Trophoblast cell (in vitro differentiated cells and primary cell): ENCODE measurements at regions not wholly inside any gene's neighbourhood (a gene's known extent, or its start where the extent isn't known, plus 50 kb on each side); places are given as distances from the start of the nearest gene placed in this dataset.
A peak's percentile ranks its signal among the peaks of the same experiment; 100 is the strongest.

Experiments used
- DNase-seq, 2 donors: peaks; one replicate each; pipeline ENCODE4 v3.0.0-alpha.2; 2016
- H2AFZ ChIP-seq: 2 replicates; pipeline ENCODE4 v1.6.1; 2013; ENCODE audit warnings: low read length, moderate library complexity, mild to moderate bottlenecking; ENCODE audit not compliant: insufficient read depth, poor library complexity
- H2AK5ac ChIP-seq: 2 replicates; pipeline ENCODE4 v1.6.1; 2013; ENCODE audit warnings: mild to moderate bottlenecking, low read length
- H2BK120ac ChIP-seq: 2 replicates; pipeline ENCODE4 v1.6.1; 2013; ENCODE audit warnings: low read length, mild to moderate bottlenecking, moderate library complexity; ENCODE audit not compliant: insufficient read depth, poor library complexity
- H2BK12ac ChIP-seq: 2 replicates; pipeline ENCODE4 v1.6.1; 2013; ENCODE audit warnings: mild to moderate bottlenecking, low read length, moderate library complexity
- H2BK5ac ChIP-seq: 2 replicates; pipeline ENCODE4 v1.6.1; 2013; ENCODE audit warnings: low read length, low read depth, moderate library complexity, mild to moderate bottlenecking; ENCODE audit not compliant: poor library complexity
- H3K14ac ChIP-seq: 2 replicates; pipeline ENCODE4 v1.6.1; 2013; ENCODE audit warnings: mild to moderate bottlenecking, low read length
- H3K18ac ChIP-seq: 2 replicates; pipeline ENCODE4 v1.6.1; 2013; ENCODE audit warnings: mild to moderate bottlenecking, low read length
- H3K23ac ChIP-seq: 2 replicates; pipeline ENCODE4 v1.6.1; 2013; ENCODE audit warnings: low read length
- H3K27ac ChIP-seq: 2 replicates; pipeline ENCODE4 v1.5.1; 2013; ENCODE audit warnings: low read depth, mild to moderate bottlenecking, inconsistent platforms, low read length, moderate library complexity
- H3K27me3 ChIP-seq: 2 replicates; pipeline ENCODE4 v1.6.1; 2013; ENCODE audit warnings: inconsistent platforms, mild to moderate bottlenecking, low read length, moderate library complexity; ENCODE audit not compliant: insufficient read depth
- H3K36me3 ChIP-seq, 2 experiments: 1 replicate in 1 of 2; 2 replicates in 1 of 2; pipeline ENCODE4 v1.6.1; 2013; ENCODE audit warnings: low read length in 2 of 2, mild to moderate bottlenecking in 2 of 2, moderate library complexity in 1 of 2; ENCODE audit not compliant: insufficient read depth in 2 of 2, control insufficient read depth in 1 of 2
- H3K4ac ChIP-seq: 2 replicates; pipeline ENCODE4 v1.6.1; 2013; ENCODE audit warnings: low read depth, mild to moderate bottlenecking, low read length, moderate library complexity
- H3K4me1 ChIP-seq, 2 experiments: 1 replicate in 1 of 2; 2 replicates in 1 of 2; pipeline ENCODE4 v1.6.1; 2013; ENCODE audit warnings: low read length in 2 of 2, mild to moderate bottlenecking in 2 of 2, moderate library complexity in 1 of 2; ENCODE audit not compliant: insufficient read depth in 2 of 2, control insufficient read depth in 1 of 2
- H3K4me2 ChIP-seq: 2 replicates; pipeline ENCODE4 v1.6.1; 2013; ENCODE audit warnings: inconsistent platforms, mild to moderate bottlenecking, low read length, moderate library complexity
- H3K4me3 ChIP-seq: 2 replicates; pipeline ENCODE4 v1.5.1; 2013; ENCODE audit warnings: mild to moderate bottlenecking, low read depth, low read length, inconsistent platforms
- H3K79me1 ChIP-seq: one replicate; pipeline ENCODE4 v1.6.1; 2013; ENCODE audit warnings: low read length
- H3K79me2 ChIP-seq: 2 replicates; pipeline ENCODE4 v1.6.1; 2013; ENCODE audit warnings: low read length, mild to moderate bottlenecking; ENCODE audit not compliant: control insufficient read depth, insufficient read depth, poor library complexity
- H3K9ac ChIP-seq: 2 replicates; pipeline ENCODE4 v1.6.1; 2013; ENCODE audit warnings: mild to moderate bottlenecking, low read length
- H3K9me3 ChIP-seq: 2 replicates; pipeline ENCODE4 v1.6.1; 2013; ENCODE audit warnings: low read depth, mild to moderate bottlenecking, control low read depth, inconsistent platforms, low read length; ENCODE audit not compliant: insufficient read depth
- H4K12ac ChIP-seq: 2 replicates; pipeline ENCODE4 v1.6.1; 2013; ENCODE audit warnings: low read depth, mild to moderate bottlenecking, low read length, moderate library complexity
- H4K8ac ChIP-seq: 2 replicates; pipeline ENCODE4 v1.6.1; 2013; ENCODE audit warnings: low read depth, mild to moderate bottlenecking, low read length, moderate library complexity
- H4K91ac ChIP-seq: one replicate; pipeline ENCODE4 v1.6.1; 2013; ENCODE audit warnings: low read depth, mild to moderate bottlenecking, low read length, moderate library complexity
- WGBS: extraction: QIAGEN DNeasy Blood & Tissue Kit; methylation state at CpG from one replicate; pipeline ENCODE4 v1.1.7; 2013; ENCODE audit warnings: missing lambda C conversion rate; ENCODE audit not compliant: insufficient read length, insufficient coverage; ENCODE audit errors: extremely low coverage; 5-methylcytosine and 5-hydroxymethylcytosine counted together

DNA sequence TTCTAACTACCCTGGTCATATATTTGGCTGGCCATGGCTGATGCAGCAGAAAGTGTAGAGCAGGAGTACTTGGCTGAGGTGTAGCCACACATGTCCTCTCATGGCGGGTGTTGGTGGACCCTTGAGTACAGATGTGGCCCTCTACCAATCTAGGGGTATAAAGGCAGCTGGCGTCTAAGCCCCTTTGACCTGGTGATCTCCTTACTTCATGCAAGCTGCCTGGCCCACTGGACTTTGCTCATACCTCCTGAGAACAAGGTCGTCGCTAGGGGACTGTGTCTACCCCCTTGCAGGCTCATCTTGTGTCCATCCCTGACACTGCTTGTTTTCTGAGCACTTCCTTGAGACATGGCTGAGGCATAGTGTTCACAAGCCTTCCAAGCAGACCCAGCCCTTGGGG is 287.8 kb downstream of the RPS24 start:
- Histone ChIP-seq H3K14ac (no peak overlapping the region), H2AK5ac (no peak overlapping the region), H4K12ac (no peak overlapping the region), H4K8ac (no peak overlapping the region), H3K27ac (no peak overlapping the region), H3K4ac (no peak overlapping the region), H3K4me3 (no peak overlapping the region), H3K23ac (no peak overlapping the region), H4K91ac (no peak overlapping the region), H3K9me3 (no peaks in the 10 kb centered on the region), H3K79me1 (peaks cover 6% of the 10 kb centered on the region), H2BK120ac (no peak overlapping the region), H3K36me3 (no peaks in the 10 kb centered on the region), H3K4me2 (no peak overlapping the region), H3K18ac (no peak overlapping the region), H2AFZ (no peak overlapping the region), H3K27me3 (no peaks in the 10 kb centered on the region), H2BK12ac (peak overlapping the region; percentile 51), H3K79me2 (no peaks in the 10 kb centered on the region), H2BK5ac (no peak overlapping the region), H3K4me1 (peaks cover 8 to 16% of the 10 kb centered on the region in 2 experiments), H3K9ac (no peak overlapping the region)
- WGBS, result no CpG with 5 or more reads among the region's 4 CpGs
- DNase-seq, result no peak

DNA sequence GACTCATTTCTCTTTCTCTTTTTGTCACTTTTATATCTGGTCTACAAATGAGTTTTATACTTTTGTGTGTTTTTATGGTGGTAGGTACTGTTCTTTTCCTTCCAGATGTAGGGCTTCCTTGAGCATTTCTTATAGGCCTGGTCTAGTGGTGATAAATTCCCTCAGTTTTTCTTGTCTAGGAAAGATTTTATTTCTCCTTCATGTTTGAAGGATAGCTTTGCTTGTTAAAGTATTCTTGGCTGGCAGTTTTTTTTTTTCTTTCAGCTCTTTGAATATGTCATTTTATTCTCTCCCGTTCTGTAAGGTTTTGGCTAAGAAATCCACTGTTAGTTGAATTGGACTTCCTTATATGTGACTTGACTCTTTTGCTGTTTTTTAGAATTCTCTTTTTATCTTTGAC is 292.7 kb downstream of the RPS24 start:
- no peak for DNase-seq
- WGBS, result no CpG with 5 or more reads among the region's 1 CpG
- Histone ChIP-seq H3K36me3 (no peaks in the 10 kb centered on the region), H2BK5ac (no peak overlapping the region), H3K9me3 (peaks cover 16% of the 10 kb centered on the region), H4K12ac (no peak overlapping the region), H2AK5ac (no peak overlapping the region), H3K18ac (no peak overlapping the region), H3K14ac (no peak overlapping the region), H3K4me2 (no peak overlapping the region), H3K4me3 (no peak overlapping the region), H3K27ac (no peak overlapping the region), H4K91ac (no peak overlapping the region), H3K27me3 (no peaks in the 10 kb centered on the region), H3K79me1 (peaks cover 8% of the 10 kb centered on the region), H2BK120ac (no peak overlapping the region), H3K79me2 (no peaks in the 10 kb centered on the region), H2AFZ (no peak overlapping the region), H4K8ac (no peak overlapping the region), H3K23ac (no peak overlapping the region), H2BK12ac (no peak overlapping the region), H3K4ac (no peak overlapping the region), H3K9ac (no peak overlapping the region), H3K4me1 (peaks cover 5 to 6% of the 10 kb centered on the region in 2 experiments)

DNA sequence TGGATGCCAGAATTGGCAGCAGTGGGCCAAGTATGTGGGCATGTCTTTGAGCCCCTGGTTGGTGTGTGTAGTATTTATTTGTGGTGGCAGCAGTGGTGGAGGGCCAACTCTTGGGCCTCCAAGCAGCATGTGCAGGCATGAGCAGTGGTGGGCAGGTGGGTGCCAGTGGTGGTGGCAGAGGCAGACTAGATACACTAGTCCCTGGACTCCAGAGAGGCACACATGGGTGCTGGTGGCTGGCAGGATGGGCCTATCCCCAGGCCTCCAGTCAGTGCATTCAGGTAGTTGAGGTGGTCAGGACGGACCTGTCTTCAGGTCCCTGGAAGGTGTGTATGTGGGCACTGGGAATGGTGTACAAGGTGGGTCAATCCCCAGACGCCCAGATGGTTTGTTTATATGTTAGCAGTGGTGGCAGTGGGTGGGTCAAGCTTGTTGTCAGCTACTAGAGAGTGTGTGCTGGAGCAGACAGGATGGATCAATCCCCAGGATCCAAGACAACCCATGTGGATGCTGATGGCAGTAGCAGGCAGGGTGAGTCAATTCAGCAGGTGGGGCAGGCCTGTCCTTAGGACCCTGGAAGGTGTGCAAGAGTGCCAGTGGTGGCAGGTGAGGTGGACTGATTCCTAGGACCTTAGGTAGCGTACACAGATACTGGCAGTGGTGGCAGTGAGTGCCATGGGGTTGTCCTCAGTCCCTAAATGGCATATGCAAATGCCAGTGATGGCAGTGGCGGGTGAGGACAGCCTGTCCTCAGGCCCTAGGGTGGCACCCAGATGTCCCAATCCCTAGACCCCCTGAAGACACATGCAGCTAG is 294.3 kb downstream of the RPS24 start:
- no peak overlapping the region for H2BK120ac ChIP-seq
- H3K79me1 ChIP-seq, result peaks cover 22% of the 10 kb centered on the region
- no peak overlapping the region for H2BK12ac ChIP-seq
- no peak overlapping the region for H3K9ac ChIP-seq
- no peak overlapping the region for H3K4me3 ChIP-seq
- H3K36me3 ChIP-seq, result no peaks in the 10 kb centered on the region
- H4K12ac ChIP-seq, result no peak overlapping the region
- H3K79me2 ChIP-seq, result peaks cover 2% of the 10 kb centered on the region
- peak overlapping the region; percentile 1 for H4K91ac ChIP-seq
- no peak overlapping the region for H3K23ac ChIP-seq
- H3K14ac ChIP-seq, result no peak overlapping the region
- no CpG with 5 or more reads among the region's 4 CpGs for WGBS
- no peak overlapping the region for H2AK5ac ChIP-seq
- DNase-seq, result no peak
- no peak overlapping the region for H4K8ac ChIP-seq
- no peak overlapping the region for H3K18ac ChIP-seq
- no peak overlapping the region for H2AFZ ChIP-seq
- H2BK5ac ChIP-seq, result no peak overlapping the region
- H3K9me3 ChIP-seq, result peaks cover 16% of the 10 kb centered on the region
- peaks cover 14 to 19% of the 10 kb centered on the region in 2 experiments for H3K4me1 ChIP-seq
- no peaks in the 10 kb centered on the region for H3K27me3 ChIP-seq
- no peak overlapping the region for H3K4ac ChIP-seq
- H3K4me2 ChIP-seq, result no peak overlapping the region
- H3K27ac ChIP-seq, result no peak overlapping the region

DNA sequence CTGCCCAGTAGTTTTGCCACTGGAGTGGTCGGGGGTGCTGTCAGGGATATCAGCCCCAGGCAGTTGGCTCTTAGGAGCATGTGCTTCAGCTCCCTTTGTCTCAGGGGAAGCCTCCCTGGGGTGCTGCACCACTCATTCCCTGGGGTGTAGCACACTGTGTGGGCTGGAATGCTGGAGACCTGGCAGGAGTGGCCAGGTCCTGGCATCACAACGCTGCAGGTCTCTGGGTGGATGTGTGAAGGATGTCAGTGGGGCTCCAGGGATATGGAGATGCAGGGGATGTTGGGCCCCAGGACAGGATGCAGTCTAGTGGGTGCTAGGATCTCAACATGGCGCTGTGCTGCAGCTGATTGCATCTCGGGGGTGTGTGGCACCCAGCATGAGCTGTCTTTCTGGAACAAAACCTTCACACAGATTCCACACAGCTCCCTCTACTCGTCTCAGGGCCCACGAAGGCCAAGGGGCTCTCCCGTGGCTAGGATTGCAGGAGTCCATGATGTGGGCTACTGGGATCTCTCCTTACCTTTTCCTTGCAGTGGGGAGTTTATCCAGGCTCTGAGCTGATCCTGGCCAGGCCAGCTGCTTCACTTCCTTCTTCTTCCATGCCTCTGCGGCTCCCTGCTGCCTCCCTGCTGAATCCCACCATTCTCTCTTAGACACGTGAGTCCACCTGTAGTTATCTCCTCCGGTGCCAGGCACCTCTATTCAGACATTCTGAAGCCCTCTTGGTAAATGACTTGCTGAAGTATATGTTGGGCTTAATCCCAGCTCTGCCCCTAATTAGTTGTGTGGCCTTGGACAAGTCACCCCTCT is 295.1 kb downstream of the RPS24 start:
- no peak overlapping the region for H2AK5ac ChIP-seq
- no peak overlapping the region for H2BK5ac ChIP-seq
- peaks cover 2% of the 10 kb centered on the region for H3K79me2 ChIP-seq
- H4K8ac ChIP-seq, result no peak overlapping the region
- H3K36me3 ChIP-seq, result no peaks in the 10 kb centered on the region
- H2BK12ac ChIP-seq, result peak overlapping the region; percentile 9
- H4K12ac ChIP-seq, result no peak overlapping the region
- H3K23ac ChIP-seq, result no peak overlapping the region
- WGBS, result no CpG with 5 or more reads among the region's 10 CpGs
- no peak overlapping the region for H3K9ac ChIP-seq
- H3K14ac ChIP-seq, result no peak overlapping the region
- peaks cover 26% of the 10 kb centered on the region for H3K79me1 ChIP-seq
- H3K18ac ChIP-seq, result no peak overlapping the region
- H3K9me3 ChIP-seq, result peaks cover 16% of the 10 kb centered on the region
- H3K4me3 ChIP-seq, result no peak overlapping the region
- peaks cover 14 to 19% of the 10 kb centered on the region in 2 experiments for H3K4me1 ChIP-seq
- no peak for DNase-seq
- H3K27ac ChIP-seq, result no peak overlapping the region
- H4K91ac ChIP-seq, result peak overlapping the region; percentile 1
- H2AFZ ChIP-seq, result no peak overlapping the region
- no peak overlapping the region for H2BK120ac ChIP-seq
- H3K27me3 ChIP-seq, result no peaks in the 10 kb centered on the region
- no peak overlapping the region for H3K4me2 ChIP-seq
- no peak overlapping the region for H3K4ac ChIP-seq
